MM.1S (cell line): ENCODE measurements at regions not wholly inside any gene's neighbourhood (a gene's known extent, or its start where the extent isn't known, plus 50 kb on each side); places are given as distances from the start of the nearest gene placed in this dataset.

Source experiments
- CTCF ChIP-seq: fragments of 300-600 bp; sonication (generic); IDR thresholded peaks from 2 replicates; pipeline ENCODE4 v1.5.1; 2016; ENCODE audit warnings: antibody characterized with exemption, low read length, mixed read lengths
- EZH2 ChIP-seq: fragments of 300-600 bp; sonication (generic); optimal IDR thresholded peaks from 2 replicates; pipeline ENCODE3; 2017; ENCODE audit warnings: low read depth, mild to moderate bottlenecking, antibody characterized with exemption, low read length, mixed read lengths
- EZH2phosphoT487 ChIP-seq: fragments of 300-600 bp; sonication (generic); IDR thresholded peaks from 2 replicates; pipeline ENCODE4 v1.6.1; 2018; ENCODE audit warnings: antibody characterized with exemption, low read length

- TF ChIP-seq CTCF (no peak), EZH2phosphoT487 (no peak), EZH2 (no peak)
These were observed 615.7 kb upstream of the NRP1 start for GRCh38 chr10:33950206-33950605.
